ENCODE measurements at regions not wholly inside any gene's neighbourhood (a gene's known extent, or its start where the extent isn't known, plus 50 kb on each side); places are given as distances from the start of the nearest gene placed in this dataset.

DNA sequence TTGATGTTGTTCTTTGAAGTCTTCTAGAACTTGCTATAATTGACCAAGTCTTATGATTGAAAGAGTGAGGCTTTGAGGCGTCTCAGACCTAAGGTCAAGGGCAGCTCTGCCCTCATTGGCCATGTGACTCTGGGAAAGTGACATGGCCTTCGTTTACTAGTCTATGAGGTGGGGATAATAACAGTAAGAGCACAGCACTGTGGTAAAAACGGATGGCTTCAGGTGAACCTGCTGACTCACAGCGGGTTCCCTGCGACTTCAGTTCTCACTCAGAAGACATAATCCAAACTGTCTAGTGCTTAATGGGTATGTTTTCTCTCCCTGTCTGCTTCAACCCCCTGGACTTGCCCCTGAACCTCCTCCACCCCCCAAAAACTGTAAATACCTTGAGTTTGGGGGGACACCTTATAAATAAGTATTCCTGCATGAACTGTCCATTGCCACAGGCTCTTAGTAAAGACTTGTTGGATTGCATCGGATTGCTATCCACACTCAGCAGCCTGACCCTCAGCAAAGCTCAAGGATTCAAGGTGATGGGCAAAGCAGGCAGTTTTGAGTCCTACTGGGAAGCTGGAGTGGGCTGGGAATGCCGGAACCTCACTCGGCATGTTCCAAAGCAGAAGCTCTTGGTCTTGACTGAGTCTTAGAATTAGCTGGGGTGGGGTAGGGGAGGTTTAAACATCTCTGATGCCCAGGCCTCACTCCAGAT, 304.6 kb downstream of the KLF6 start:
- DNase-seq: no peak

DNA sequence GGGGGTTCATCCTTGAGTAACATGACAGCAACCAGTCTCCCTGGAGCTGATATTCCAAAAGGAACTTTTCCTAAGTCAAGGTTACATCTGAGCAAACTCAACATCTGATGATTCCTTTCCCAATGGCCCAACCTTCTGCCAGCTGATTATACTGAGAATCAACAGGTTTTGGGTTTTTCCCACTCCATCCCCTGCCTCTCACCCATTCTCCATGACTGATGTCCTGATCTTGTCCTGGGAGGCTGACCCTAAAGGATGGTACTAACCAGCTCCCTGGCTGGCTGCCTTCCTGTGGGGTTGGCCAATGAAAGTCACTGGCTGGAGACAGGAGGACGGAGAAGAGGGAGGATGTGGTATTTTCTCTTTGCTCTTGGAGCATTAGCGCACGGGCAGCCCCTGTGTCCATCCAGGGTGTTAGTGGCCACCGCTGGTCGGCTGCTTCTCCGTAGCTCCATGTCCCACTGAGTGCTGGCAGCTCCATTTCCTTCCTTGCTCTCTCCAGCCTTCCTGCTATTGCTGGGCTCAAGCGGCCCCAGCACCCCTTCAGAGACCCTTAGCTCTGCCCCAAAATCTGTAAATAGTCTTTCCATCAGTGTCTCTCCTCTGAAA, 306.2 kb upstream of the PITRM1 start:
- no peak for DNase-seq

DNA sequence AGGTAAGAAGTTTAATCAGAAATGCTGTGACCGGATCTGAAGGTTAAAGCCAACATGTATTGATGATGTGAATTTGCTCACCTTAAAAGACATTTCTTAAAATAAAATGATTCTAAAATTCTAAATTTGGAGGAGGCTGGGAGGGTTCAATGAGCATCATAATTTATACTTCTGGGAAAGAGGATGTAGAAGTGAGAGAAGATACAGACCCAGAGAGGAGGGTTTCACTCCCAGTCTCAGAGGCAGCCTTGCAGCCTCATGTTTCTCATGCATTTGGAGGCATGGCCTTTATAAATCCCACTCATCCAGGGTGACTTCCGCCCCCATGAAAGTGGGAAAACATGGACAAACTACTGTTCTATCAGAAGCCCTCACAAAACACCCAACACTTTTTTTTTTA, 305.6 kb upstream of the PITRM1 start:
- DNase-seq: no peak

DNA sequence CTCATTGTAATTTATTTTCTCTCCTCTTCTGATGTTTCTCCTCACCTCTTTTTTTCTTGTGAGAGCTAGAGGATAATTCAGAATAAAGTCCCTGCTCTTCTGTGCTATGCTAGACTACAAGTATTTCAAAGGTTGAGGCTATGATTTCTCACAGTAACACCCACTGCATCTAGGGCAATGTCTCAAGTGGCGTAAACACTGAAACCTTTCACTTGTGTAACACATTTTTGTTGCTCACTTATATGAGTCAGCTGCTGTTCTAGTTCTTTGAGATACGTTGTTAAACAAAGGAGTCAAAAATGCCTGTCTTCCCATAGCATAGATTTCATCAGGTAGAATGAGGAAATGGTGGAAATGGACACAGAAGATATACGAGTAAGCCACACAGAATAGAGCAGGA, 305.1 kb upstream of the PITRM1 start:
- DNase-seq: no peak

DNA sequence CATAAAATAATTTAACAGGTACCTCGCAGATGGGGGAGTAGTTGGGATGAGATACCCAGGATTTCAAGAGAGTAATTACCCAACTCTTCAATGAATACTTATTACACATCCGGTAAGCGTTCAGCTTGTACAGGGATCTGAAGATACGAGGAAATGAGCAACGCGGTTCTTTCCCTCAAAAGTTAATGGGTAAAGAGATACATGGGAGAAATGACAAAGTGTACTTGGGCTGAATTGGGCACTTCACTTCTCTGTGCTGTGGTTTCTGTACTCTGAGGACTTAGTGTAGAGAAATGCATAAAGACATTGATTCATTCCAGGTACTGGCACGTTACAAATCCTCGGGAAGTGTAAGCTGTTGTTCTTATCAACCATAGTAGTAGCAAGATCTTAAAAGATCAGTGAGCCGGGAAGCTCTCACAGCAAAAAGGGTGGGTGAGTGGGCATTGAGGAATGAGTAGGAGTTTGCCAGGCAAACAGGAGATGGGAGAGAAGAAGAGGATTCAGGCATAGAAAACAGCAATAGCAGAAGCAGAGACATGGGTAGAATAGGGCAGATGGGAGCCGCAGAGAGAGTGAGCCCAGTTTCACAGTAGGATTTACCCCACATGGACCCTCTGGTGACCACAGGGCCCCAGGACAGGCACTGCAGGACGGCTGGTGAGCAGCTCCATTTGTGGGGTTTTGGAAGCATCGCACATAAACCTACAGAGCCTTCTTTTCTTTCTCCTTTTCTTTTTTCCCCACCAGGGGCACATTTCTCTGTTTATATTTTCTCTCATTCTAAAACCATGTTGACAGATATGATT, 304.3 kb upstream of the PITRM1 start:
- DNase-seq: no peak

DNA sequence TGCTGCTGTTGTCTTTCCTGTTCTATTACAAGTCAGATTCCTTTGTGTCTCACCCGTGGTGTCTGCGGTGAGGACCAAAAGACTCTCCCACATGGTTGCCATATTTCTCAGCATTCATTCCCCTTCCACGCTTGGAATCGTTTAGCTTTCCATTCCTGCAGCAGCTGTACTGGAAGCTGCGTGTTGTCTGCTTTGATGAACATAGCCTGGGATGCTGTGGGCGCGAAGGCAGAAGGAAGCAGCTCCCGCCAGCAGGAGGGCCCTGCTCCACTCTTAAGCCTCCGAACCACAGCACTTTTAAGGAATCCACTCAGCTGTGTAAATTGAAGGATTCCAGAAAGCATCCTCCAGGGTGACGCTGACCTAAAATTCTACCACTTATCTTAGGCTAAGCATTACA, 303.6 kb upstream of the PITRM1 start:
- peak; percentile 88 for DNase-seq

DNA sequence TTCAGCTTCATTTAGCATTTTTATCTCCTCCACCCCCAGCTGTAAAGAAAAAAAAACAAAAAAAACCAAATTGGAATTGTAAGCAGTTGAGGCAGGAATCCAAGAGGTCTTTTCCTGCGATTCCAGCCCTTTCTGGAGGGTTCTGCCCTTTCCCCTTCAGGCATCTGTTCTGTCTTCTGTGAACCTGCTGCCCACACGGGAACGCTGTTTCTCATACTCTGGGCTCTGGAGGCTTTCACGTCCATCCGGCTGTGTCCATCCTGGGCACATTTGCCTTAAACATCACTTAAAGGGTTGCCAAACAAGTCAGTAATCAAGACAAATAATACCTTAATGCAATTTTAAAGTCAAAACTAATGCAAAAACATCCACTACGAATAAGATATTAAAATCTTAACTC, 302.8 kb upstream of the PITRM1 start:
- DNase-seq: no peak

DNA sequence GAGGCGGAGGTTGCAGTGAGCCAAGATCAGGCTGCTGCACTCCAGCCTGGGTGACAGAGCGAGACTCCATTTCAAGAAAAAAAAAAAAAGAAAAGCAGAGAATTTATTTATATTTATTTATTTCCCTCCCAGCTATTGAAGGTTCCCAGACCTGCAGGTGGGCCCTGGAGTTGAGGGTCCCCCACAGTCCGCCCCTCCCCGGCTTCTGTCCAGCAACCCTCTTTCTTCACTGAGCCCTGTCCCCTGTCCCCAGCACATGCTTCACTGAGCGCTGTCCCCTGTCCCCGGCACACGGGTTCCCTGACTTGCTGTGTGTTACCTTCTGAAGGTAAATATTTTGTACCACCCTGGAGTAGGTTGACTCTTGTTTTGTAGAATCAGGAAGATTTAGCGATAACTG, 301.7 kb upstream of the PITRM1 start:
- DNase-seq: no peak

DNA sequence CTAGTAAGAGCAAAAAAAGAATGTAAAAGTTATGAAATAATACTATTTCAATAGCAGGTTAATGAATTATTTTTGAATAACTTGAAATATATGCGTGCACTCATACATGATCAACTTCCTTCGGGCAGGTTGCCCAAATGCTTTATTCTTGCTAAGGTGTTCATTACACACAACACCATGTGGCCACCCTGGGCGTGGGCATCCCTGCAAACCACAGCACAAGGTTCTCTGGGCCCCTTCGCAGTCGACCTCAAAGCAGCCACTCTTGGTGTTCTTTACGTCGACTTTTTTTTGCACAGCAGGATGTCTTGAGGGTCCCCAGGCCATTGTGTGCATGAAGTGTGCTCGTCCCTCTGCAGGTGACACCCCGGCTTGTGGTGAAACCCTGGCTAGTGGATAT, 300.7 kb upstream of the PITRM1 start:
- DNase-seq: no peak

DNA sequence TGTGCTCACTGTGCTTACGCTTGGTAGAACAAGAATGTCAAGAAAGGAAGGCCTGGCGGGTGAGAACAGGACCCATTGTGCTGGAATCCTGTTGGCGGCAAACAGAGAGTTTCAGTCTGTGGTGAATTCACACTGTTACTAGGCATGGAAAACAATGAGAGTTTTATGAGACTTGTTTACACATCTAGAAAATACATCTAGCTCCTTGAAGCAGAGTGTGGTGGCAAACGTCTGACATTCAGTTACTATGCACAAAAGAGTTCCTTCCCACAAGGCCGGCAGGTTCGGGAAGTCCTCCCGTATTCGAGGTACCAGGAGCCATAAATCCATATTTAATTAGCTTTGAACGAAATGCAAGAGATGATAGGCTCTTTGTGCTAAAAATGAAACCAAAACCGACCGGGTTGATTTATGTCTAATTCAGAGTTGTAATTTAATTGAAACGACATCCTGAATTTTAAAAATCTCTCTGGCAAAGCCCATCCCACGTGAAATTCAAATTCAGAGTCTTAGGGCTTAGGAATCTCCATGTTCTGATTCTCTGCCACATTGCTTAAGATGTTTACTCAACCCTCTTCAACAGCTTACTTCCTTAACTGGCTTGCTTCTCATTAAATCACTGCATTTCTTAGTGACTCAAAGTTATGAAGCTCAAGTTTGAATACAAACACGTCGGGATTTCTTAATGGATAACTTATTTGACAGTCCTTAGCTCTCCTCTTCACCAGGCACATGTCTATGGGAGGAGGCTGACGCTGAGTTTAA, 299.9 kb upstream of the PITRM1 start:
- DNase-seq: peak; percentile 73

DNA sequence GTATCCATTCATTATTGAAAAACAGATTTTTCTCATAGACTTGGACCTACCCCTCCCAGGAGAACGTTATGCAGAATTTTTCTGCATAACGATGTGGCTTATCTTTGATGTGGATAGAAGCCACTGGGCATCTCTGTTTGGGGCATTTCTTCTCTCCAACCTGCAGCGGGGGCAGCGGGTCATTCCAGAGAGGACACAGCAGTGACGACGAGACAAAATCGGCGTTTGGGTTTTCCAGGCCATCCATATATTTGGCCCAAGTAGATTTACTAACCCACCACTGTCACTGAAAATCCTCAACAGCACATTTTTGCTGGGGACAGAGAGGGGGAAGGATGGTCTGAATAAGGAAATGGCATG, 299.3 kb upstream of the PITRM1 start:
- DNase-seq: no peak

DNA sequence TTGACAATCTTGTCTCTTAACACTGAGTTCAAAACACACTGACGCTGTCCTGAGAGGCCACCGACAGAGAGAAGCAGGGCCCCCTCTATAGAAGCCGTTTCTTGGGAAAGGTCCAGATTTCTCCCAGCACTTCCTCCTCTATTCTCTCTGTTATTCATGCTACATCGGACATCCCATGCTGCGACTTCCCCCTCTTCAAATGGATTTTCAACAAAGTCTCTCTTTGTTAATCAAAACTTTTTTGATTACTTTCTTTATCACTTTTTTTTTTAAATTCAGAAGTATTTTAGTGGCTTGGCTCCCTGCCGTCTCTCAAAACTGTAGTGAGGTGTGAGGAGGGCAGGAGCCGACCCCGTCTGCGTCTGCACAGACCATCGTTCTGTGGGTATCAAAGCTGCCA, 298.9 kb upstream of the PITRM1 start:
- DNase-seq: no peak

DNA sequence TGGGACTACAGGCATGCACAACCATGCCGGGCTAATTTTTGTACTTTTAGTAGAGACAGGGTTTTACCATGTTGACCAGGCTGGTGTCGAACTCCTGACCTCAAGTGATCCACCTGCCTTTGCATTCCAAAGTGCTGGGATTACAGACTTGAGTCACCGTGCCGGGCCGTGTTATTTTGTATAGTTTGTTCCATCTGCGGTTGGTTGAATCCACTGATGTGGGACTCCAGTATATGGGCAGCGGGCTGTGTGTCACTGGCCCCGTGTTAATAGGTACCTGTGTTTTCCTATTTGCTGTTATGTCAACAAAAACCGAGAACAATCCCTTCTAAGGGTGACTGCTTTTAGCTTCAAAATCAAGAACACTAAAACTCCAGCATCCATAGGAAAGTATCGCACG, 297.6 kb upstream of the PITRM1 start:
- no peak for DNase-seq

DNA sequence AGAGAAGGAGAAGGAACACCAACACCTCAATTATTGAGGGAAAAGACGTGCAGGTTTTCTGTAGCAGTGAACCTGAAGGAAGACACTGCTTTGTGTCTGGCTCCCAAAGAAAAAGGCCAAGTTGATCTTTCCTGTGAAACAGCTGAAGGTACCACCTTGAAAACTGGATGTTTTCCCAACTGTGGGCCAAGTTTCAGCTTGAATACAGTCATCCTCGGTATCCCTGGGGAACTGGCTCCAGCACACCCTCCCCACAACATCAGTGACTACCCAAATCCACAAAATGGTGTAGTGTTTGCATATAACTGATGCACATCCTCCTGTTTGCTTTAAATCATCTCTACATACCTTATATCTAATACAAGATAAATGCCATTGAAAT, 297.0 kb upstream of the PITRM1 start:
- peak; percentile 59 for DNase-seq

DNA sequence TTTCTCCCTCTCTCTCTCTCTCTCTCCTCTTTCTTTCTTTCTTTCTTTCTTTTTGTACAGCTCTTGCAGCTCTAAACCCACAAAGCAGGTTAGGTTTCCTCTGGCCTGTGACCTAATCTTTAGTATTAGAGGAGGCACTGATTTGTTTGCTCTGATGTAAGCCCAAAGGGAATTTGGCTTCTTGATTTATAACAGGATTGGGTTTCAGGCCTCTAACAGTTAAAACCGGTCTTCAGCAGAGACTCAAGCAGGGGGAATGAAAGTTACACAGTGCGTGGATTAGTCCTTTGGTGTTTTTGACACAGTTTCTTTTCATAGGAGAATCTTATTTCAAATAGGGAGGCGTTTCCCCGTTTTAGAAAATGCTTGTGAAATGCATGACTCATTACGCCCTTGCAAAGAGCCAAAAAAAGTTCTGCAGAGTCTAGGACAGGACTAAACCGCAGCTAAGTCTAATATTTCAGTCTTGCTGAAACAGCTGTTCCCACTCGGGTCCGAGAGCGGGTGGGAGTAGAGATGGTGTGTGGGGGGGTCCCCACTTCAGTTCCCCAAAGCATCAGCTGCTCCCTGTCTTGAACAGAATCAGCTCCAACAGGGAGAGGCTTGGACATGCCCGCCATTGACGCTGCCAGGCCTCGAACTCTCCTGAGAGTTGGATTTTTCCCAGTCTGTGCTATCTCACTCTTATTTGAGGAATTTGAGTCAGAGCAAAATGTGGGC, 296.5 kb upstream of the PITRM1 start:
- DNase-seq: peak; percentile 94

DNA sequence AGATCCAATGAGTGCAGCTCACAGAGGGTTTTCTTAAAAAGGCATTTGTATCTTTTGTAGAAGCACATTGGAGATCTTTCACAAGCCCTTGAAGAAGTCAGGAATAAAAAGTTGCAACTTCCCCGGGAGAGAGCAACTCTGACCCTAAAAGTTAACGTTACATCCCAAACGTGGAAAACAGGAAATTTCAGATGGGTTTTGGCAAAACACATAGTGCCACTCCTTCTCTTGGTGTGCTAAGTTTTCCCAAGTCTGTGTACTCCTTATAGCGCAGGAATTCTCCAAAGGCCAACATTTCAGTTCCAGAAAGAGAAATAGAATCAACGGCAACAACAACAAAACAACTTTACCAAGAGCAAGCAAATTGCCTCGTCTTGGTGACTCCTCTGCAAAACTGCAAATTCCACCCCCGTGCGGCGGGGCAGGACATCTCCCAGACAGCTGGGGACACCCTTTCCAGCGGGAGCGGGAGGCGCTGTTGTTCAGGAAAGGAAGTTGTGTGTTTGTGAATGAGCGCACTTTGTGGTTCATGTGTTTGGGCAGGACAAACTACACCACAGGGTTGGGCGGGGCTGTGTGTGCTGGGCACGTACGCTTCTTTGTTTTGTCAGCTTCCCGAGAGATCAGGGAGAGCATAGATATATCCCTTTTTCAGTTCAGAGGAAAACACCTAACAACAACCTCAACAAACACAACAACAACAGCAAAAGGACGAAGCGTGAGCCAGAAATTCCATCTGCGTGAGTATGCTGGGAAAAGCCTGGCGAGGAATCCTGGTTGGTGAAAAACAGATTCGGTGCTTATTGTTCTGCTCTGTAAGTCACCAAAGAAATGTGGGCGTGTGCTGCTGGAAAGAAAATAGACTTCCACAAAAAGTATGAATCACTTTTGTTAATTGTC, 294.7 kb upstream of the PITRM1 start:
- peak; percentile 96 for DNase-seq

DNA sequence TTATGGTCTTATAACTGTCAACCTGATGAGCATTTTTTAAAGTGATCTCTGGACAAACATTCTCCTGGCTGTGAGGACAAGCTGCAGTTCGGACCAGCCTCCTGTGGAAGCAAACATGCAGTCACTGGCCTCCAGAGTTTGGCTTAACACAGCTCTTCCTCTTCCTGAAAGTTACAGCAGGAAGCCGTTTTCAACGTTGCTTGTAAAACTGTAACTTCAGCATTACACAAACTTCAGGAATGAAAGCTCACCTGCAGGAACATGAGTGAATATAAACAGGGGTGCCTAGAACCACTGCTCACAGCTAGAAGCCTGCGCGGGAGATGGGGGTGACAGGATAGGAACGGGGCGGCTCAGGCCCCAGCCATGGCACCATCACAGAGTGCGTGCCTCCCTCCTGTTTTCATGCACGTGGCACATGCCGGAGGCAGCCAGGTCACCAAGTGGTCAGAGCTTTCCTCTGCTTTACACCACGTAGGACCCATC, 292.9 kb upstream of the PITRM1 start:
- DNase-seq: no peak

DNA sequence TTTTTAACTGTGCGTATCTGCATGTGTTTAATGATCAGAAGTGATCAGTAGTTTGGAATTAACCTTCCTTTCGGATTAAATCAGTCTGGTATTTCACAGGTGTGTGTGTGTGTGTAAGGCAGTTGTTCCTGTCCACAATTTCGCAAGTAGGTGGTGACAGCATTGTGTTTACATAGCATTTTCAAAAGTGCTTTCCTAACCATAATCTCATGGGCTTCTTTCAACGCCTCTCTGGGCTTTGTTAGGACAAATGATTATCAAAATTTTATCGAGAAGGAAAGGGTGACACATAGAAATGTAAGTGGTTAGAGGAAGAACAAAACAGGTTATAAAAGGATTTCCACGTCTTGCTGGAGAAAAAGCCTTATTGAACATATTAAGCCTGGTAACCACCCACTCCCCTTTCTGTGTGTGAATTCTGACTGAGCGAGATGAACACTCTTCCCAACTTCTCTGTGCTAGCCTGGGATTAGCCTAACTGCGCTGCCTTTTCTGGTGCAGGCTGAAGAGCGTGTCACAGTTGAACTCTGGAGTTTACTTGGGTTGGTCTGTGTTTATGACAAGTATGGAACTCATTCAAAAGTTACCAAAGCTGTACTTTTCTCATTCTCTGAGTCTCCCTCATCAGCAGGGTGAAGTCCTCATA, 292.3 kb upstream of the PITRM1 start:
- DNase-seq: no peak

DNA sequence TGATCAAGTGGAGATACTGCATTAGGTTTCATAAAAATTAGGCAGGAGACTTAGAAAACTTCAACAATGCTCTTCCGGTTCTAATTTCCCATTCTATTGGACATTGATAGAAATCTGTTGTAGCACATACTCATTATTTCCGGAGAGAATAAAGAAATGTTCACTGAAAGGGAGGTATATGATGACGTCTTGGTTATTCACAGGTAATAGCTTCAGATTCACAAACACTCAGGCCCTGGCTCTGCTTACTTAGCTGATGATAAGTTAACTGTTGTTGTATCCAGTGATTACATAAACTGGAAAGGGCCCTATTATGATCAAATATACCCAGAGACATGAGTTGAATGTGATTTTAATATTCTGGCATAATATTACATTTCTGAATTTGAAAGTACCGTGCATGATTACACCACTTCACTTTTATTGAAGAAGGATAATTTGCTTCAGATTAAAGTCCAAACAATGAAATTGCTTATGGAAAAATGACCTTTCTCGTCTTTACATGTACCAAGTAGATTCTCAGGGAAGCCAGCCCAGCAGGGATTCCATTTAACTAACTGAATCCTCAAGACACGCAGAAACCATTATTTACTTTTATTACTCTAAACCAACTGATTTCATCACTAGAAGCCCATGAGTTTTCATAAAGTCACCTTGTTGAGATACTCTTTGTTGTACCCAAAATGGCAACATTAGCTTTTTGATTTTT, 288.0 kb upstream of the PITRM1 start:
- no peak for DNase-seq
